KMS-11 (cell line): ENCODE measurements at regions not wholly inside any gene's neighbourhood (a gene's known extent, or its start where the extent isn't known, plus 50 kb on each side); places are given as distances from the start of the nearest gene placed in this dataset.

Experiments used
- H2AFZ ChIP-seq: fragments of 200-600 bp; sonication (generic); 2 replicates; pipeline ENCODE4 v1.6.1; 2016; ENCODE audit warnings: antibody characterized with exemption, mixed run types, low read depth
- H3K27ac ChIP-seq: fragments of 200-600 bp; sonication (generic); 2 replicates; pipeline ENCODE4 v1.6.1; 2016; ENCODE audit warnings: mild to moderate bottlenecking, mixed run types
- H3K27me3 ChIP-seq: fragments of 200-600 bp; sonication (generic); 2 replicates; pipeline ENCODE4 v1.6.1; 2017; ENCODE audit warnings: mild to moderate bottlenecking, low read depth, mixed run types, moderate library complexity; ENCODE audit not compliant: insufficient read depth
- H3K36me3 ChIP-seq: fragments of 200-600 bp; sonication (generic); 2 replicates; pipeline ENCODE4 v1.6.1; 2017; ENCODE audit warnings: mild to moderate bottlenecking, mixed run types; ENCODE audit not compliant: insufficient read depth
- H3K4me1 ChIP-seq: fragments of 200-600 bp; sonication (generic); 2 replicates; pipeline ENCODE4 v1.6.1; 2016; ENCODE audit warnings: mild to moderate bottlenecking, low read depth, mixed run types; ENCODE audit not compliant: poor library complexity, severe bottlenecking
- H3K4me2 ChIP-seq: fragments of 200-600 bp; sonication (generic); 2 replicates; pipeline ENCODE4 v1.7.0; 2016; ENCODE audit warnings: mild to moderate bottlenecking, mixed run types
- H3K4me3 ChIP-seq: fragments of 200-600 bp; sonication (generic); IDR thresholded peaks from 2 replicates; pipeline ENCODE4 v1.6.1; 2017; ENCODE audit warnings: low read depth, low read length, mixed read lengths; ENCODE audit not compliant: insufficient read depth
- H3K79me2 ChIP-seq: fragments of 200-600 bp; sonication (generic); 2 replicates; pipeline ENCODE4 v1.6.1; 2016; ENCODE audit warnings: low read depth, mixed run types; ENCODE audit not compliant: insufficient read depth
- H3K9ac ChIP-seq: fragments of 200-600 bp; sonication (generic); 2 replicates; pipeline ENCODE4 v1.6.1; 2016; ENCODE audit warnings: mild to moderate bottlenecking, mixed run types
- H4K20me1 ChIP-seq: fragments of 200-600 bp; sonication (generic); 2 replicates; pipeline ENCODE4 v1.6.1; 2016; ENCODE audit warnings: mild to moderate bottlenecking, mixed run types; ENCODE audit not compliant: insufficient read depth
- CTCF ChIP-seq: fragments of 200-600 bp; sonication (generic); conservative IDR thresholded peaks from 2 replicates; pipeline ENCODE4 v1.6.1; 2017; ENCODE audit warnings: low read depth, mild to moderate bottlenecking, antibody characterized with exemption, low read length, moderate library complexity, mixed read lengths

- Histone ChIP-seq H4K20me1 (no peaks in the 10 kb centered on the region), H3K27me3 (peaks cover 13% of the 10 kb centered on the region; the same call in 1 of the 2 replicates), H3K9ac (no peak overlapping the region), H3K79me2 (no peaks in the 10 kb centered on the region), H3K4me2 (no peak overlapping the region), H2AFZ (no peak overlapping the region), H3K27ac (no peak overlapping the region), H3K4me3 (no peak overlapping the region), H3K4me1 (no peaks in the 10 kb centered on the region), H3K36me3 (no peaks in the 10 kb centered on the region)
- TF ChIP-seq CTCF, result no peak
Observed at GRCh38 chr14:104348741-104349140, 210.4 kb downstream of the KIF26A start.

DNA sequence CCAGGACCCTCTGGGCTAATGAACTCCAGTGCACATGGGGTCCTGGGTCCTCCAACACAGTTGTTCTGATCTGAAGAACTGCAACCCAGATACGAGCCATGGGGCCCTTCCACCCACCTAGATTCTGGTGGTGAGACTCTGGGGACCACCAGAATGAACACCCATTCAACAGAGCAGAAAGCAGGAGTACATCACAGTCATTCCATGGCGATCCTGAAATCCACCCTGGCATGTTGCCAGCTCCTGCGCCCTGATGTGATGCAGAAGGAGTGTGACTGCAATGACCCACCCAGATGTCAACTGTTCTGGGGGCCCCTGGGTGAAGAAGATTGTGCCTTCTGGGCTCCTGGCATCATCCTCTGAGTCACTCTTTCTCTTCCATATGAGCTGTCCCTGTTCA lies 211.6 kb downstream of the KIF26A start:
- no peaks in the 10 kb centered on the region for H3K36me3 ChIP-seq
- no peak overlapping the region for H2AFZ ChIP-seq
- H3K4me3 ChIP-seq, result no peak overlapping the region
- no peak for TF ChIP-seq CTCF
- H4K20me1 ChIP-seq, result no peaks in the 10 kb centered on the region
- no peak overlapping the region for H3K9ac ChIP-seq
- no peaks in the 10 kb centered on the region for H3K4me1 ChIP-seq
- H3K4me2 ChIP-seq, result no peak overlapping the region
- no peaks in the 10 kb centered on the region for H3K79me2 ChIP-seq
- H3K27me3 ChIP-seq, result peaks cover 13% of the 10 kb centered on the region; the same call in 1 of the 2 replicates
- no peak overlapping the region for H3K27ac ChIP-seq

DNA sequence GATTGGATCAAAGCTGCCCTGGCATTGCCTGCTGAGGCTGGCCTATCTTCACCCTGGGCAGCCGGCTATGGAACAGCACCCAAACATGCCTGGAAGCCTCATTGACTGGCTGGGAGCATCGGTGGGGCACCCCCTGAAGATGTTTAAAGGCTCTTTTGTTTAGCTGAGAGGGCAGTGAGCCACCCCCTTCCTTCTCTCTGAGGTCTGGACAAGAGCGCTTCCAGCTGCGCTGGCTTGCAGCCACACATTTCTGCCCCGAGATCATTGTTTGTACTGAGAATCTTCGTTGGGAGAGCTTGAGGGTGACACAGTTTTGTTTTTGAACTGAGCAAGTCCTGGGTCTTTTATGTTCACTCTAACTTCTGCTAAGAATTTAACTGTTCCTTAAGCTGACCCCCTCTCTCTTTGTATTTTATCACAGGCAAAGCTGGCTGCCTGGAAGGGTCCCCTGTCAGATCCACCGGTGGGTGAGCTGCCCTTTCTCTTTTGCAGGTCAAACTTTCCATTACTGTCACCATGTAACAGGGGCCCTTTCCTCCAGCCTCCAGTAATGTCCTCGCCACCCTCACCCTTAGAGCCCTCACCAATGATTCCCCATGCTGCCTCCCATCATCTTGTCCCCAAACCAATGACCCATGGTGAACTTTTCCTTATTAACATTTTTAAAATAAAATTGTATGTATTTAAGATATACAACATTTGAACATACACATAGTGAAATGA lies 212.2 kb downstream of the KIF26A start:
- Histone ChIP-seq H3K27ac (no peak overlapping the region), H3K36me3 (no peaks in the 10 kb centered on the region), H3K79me2 (no peaks in the 10 kb centered on the region), H3K4me1 (no peaks in the 10 kb centered on the region), H3K27me3 (peaks cover 13% of the 10 kb centered on the region; the same call in 1 of the 2 replicates), H4K20me1 (no peaks in the 10 kb centered on the region), H3K9ac (no peak overlapping the region), H3K4me2 (no peak overlapping the region), H3K4me3 (no peak overlapping the region), H2AFZ (no peak overlapping the region)
- TF ChIP-seq CTCF, result no peak

- Histone ChIP-seq H3K27me3 (peaks cover 13% of the 10 kb centered on the region; the same call in 1 of the 2 replicates), H3K36me3 (no peaks in the 10 kb centered on the region), H3K79me2 (no peaks in the 10 kb centered on the region), H3K4me2 (no peak overlapping the region), H2AFZ (no peak overlapping the region), H3K4me3 (no peak overlapping the region), H3K9ac (no peak overlapping the region), H3K4me1 (no peaks in the 10 kb centered on the region), H3K27ac (no peak overlapping the region), H4K20me1 (no peaks in the 10 kb centered on the region)
- TF ChIP-seq CTCF, result no peak
Observed at GRCh38 chr14:104351849-104352492, 213.6 kb downstream of the KIF26A start.
